ENCODE measurements at regions not wholly inside any gene's neighbourhood (a gene's known extent, or its start where the extent isn't known, plus 50 kb on each side); places are given as distances from the start of the nearest gene placed in this dataset.

GRCh38 chrX:45447995-45448394, 247.3 kb upstream of the DIPK2B start:
- TF ChIP-seq CTCF (IDR thresholded peaks at IDR 0.05) (no peak), EZH2 (IDR thresholded peaks at IDR 0.05) (no peak)

All from neural progenitor cell (in vitro differentiated cells).